NB4 (cell line): ENCODE measurements at regions not wholly inside any gene's neighbourhood (a gene's known extent, or its start where the extent isn't known, plus 50 kb on each side); places are given as distances from the start of the nearest gene placed in this dataset.

Experiments
- CTCF ChIP-seq: IDR thresholded peaks from one replicate; pipeline ENCODE4 v1.5.1; 2012; ENCODE audit warnings: low read depth, low read length
- MAX ChIP-seq: IDR thresholded peaks from 2 replicates; pipeline ENCODE4 v1.6.1; 2011; ENCODE audit warnings: low read depth, low read length
- POLR2A ChIP-seq: IDR thresholded peaks from 2 replicates; pipeline ENCODE4 v1.6.1; 2011; ENCODE audit warnings: mild to moderate bottlenecking; ENCODE audit not compliant: insufficient read length; ENCODE audit errors: extremely low read depth

- TF ChIP-seq CTCF (no peak), MAX (no peak), POLR2A (no peak)
Measured at GRCh38 chr5:175798626-175799025, 72.8 kb upstream of the CPLX2 start.
